ENCODE measurements at regions not wholly inside any gene's neighbourhood (a gene's known extent, or its start where the extent isn't known, plus 50 kb on each side); places are given as distances from the start of the nearest gene placed in this dataset.

- ChIA-PET POLR2A (ENCODE audit: unreplicated experiment) (no interaction called here), CTCF (no interaction called here)
- Histone ChIP-seq H4K8ac (ENCODE audit: low read depth in 2 of 2, low read length in 2 of 2) (no peak overlapping the region), H2AFZ (replicated peaks; ENCODE audit: low read length, poor library complexity) (no peak overlapping the region), H3K4me2 (ENCODE audit: low read depth, low read length) (no peak overlapping the region), H3K9me3 (ENCODE audit: control insufficient read depth, insufficient read depth, low read length) (no peaks in the 10 kb centered on the region; the same call in 1 of the 2 replicates), H3K4me3 (ENCODE audit: insufficient read depth, low read depth, low read length) (no peak overlapping the region), H3K18ac (ENCODE audit: low read depth, low read length) (no peak overlapping the region), H2BK20ac (ENCODE audit: low read depth, low read length) (no peak overlapping the region), H3K4me1 (ENCODE audit: control insufficient read depth, insufficient read depth, low read length) (no peaks in the 10 kb centered on the region), H2AK9ac (replicated peaks; ENCODE audit: low read depth, low read length, poor library complexity) (no peak overlapping the region), H2BK120ac (ENCODE audit: low read depth, low read length) (no peak overlapping the region), H2BK5ac (ENCODE audit: low read depth, low read length, poor library complexity, severe bottlenecking) (no peak overlapping the region), H3K27ac (ENCODE audit: insufficient read depth, low read length) (no peak overlapping the region), H3K14ac (replicated peaks; ENCODE audit: low read depth, low read length) (no peak overlapping the region), H3K4ac (ENCODE audit: low read depth, low read length) (no peak overlapping the region), H3K27me3 (ENCODE audit: control insufficient read depth, insufficient read depth, low read length) (no peaks in the 10 kb centered on the region), H4K5ac (ENCODE audit: low read depth, low read length) (no peak overlapping the region), H3K56ac (ENCODE audit: extremely low read depth, insufficient read depth, low read length) (no peak overlapping the region), H4K91ac (ENCODE audit: insufficient read depth, low read depth, low read length) (no peak overlapping the region), H2AK5ac (ENCODE audit: low read depth, low read length) (no peak overlapping the region), H3K36me3 (ENCODE audit: control insufficient read depth, insufficient read depth, low read length) (no peaks in the 10 kb centered on the region), H3K9ac (ENCODE audit: low read depth, low read length) (no peak overlapping the region), H3K79me1 (ENCODE audit: low read depth in 1 of 2, low read length in 2 of 2) (no peaks in the 10 kb centered on the region), H3K23ac (ENCODE audit: low read depth, low read length) (no peak overlapping the region), H2BK15ac (ENCODE audit: low read depth, low read length) (no peak overlapping the region), H4K20me1 (ENCODE audit: insufficient read depth, low read length) (no peaks in the 10 kb centered on the region), H3K9me1 (ENCODE audit: insufficient read depth, low read length) (no peaks in the 10 kb centered on the region)
- WGBS, 2 experiments (ENCODE audit: extremely low coverage in 2 of 2, insufficient read length in 1 of 2), result 33% methylated on average over 1 of the region's 7 CpGs; no CpG with 5 or more reads in 1 of the 2 experiments
- ATAC-seq (ENCODE audit: low read depth) (no peak), DNase-seq (no peak)
- intact Hi-C loops (cut with micrococcal nuclease), result no loop called here
- in situ Hi-C loops (cut with MboI; ENCODE audit: low sequenced_read_pairs), result no loop called here
- dilution Hi-C loops (cut with HindIII; ENCODE audit: low sequenced_read_pairs, unreplicated experiment), result no loop called here
- no TSS peak for BruUV-seq (replicated peaks)
- TF ChIP-seq MXI1 (IDR thresholded peaks at IDR 0.05; ENCODE audit: borderline replicate concordance, low read depth, low read length) (no peak), RCOR1 (IDR thresholded peaks at IDR 0.05; ENCODE audit: insufficient replicate concordance, low read length) (no peak), USF2 (IDR thresholded peaks at IDR 0.05; ENCODE audit: low read depth, low read length) (no peak)
These were observed 138.8 kb downstream of the EDN3 start for GRCh38 chr20:59439243-59439642.
